OCI-LY7 (cell line): ENCODE measurements at regions not wholly inside any gene's neighbourhood (a gene's known extent, or its start where the extent isn't known, plus 50 kb on each side); places are given as distances from the start of the nearest gene placed in this dataset.

Experiments used
- BruUV-seq: library from RNA; stranded (reverse); fragments of 400-500 nt; replicated peaks from 2 replicates; lab custom pipeline; 2021; lab: Mats Ljungman, UMichigan
- CTCF ChIA-PET: fragments of 300-600 bp; sonication (Branson Sonifier 250); formaldehyde crosslinking; loops from one replicate; lab custom pipeline; 2022; ENCODE audit warnings: antibody characterized with exemption; ENCODE audit not compliant: unreplicated experiment; lab: Charles Lee
- POLR2A ChIA-PET: fragments of 300-600 bp; sonication (Branson Sonifier 250); formaldehyde crosslinking; loops from one replicate; lab custom pipeline; 2022; ENCODE audit warnings: antibody characterized with exemption; lab: Charles Lee
- DNase-seq: peaks from one replicate; pipeline ENCODE4 v3.0.0-alpha.2; 2015; ENCODE audit warnings: low spot score
- H2AFZ ChIP-seq: fragments of 200-600 bp; sonication (generic), shearing (Covaris generic); 2 replicates; pipeline ENCODE4 v1.6.1; 2014; ENCODE audit warnings: mild to moderate bottlenecking, antibody characterized with exemption, low read length, moderate library complexity
- H3K27ac ChIP-seq: fragments of 200-600 bp; sonication (generic); 2 replicates; pipeline ENCODE4 v1.5.1; 2014; ENCODE audit warnings: mixed run types, low read depth, mild to moderate bottlenecking, moderate library complexity, low read length, inconsistent platforms; ENCODE audit not compliant: poor library complexity, severe bottlenecking
- H3K36me3 ChIP-seq: fragments of 200-600 bp; sonication (generic); 2 replicates; pipeline ENCODE4 v1.6.1; 2014; ENCODE audit warnings: mild to moderate bottlenecking, antibody characterized with exemption, low read length, moderate library complexity, mixed read lengths; ENCODE audit not compliant: insufficient read depth
- H3K4me1 ChIP-seq: fragments of 200-600 bp; sonication (generic); 2 replicates; pipeline ENCODE4 v1.5.1; 2014; ENCODE audit warnings: mild to moderate bottlenecking, low read length; ENCODE audit not compliant: insufficient read depth, poor library complexity, severe bottlenecking
- H3K4me2 ChIP-seq: fragments of 200-600 bp; sonication (generic); 2 replicates; pipeline ENCODE4 v1.6.1; 2014; ENCODE audit warnings: mild to moderate bottlenecking, low read length
- H3K4me3 ChIP-seq: fragments of 200-600 bp; sonication (generic); 2 replicates; pipeline ENCODE4 v1.5.1; 2014; ENCODE audit warnings: mild to moderate bottlenecking, low read depth, low read length; ENCODE audit not compliant: poor library complexity, severe bottlenecking
- H3K79me2 ChIP-seq: fragments of 200-600 bp; sonication (generic); 2 replicates; pipeline ENCODE4 v1.6.1; 2016; ENCODE audit warnings: low read depth, mild to moderate bottlenecking, low read length, moderate library complexity, mixed read lengths; ENCODE audit not compliant: insufficient read depth
- H3K9me2 ChIP-seq: fragments of 200-600 bp; sonication (generic); 2 replicates; pipeline ENCODE4 v1.6.1; 2016; ENCODE audit warnings: mild to moderate bottlenecking, low read length, mixed read lengths; ENCODE audit not compliant: insufficient read depth
- H3K9me3 ChIP-seq: fragments of 200-600 bp; sonication (generic); 2 replicates; pipeline ENCODE4 v1.6.1; 2014; ENCODE audit warnings: mild to moderate bottlenecking, mixed run types, low read length, mixed read lengths
- H4K20me1 ChIP-seq: fragments of 200-600 bp; sonication (generic); 2 replicates; pipeline ENCODE4 v1.6.1; 2014; ENCODE audit warnings: mild to moderate bottlenecking, antibody characterized with exemption, low read length, moderate library complexity, mixed read lengths; ENCODE audit not compliant: insufficient read depth
- CTCF ChIP-seq: fragments of 200-600 bp; sonication (generic); conservative IDR thresholded peaks from 2 replicates; pipeline ENCODE4 v1.5.1; 2014; ENCODE audit warnings: mild to moderate bottlenecking, antibody characterized with exemption, low read length, moderate library complexity, mixed read lengths
- EZH2phosphoT487 ChIP-seq: fragments of 200-600 bp; sonication (generic); IDR thresholded peaks from 2 replicates; pipeline ENCODE4 v1.6.1; 2018; ENCODE audit warnings: low read depth, borderline replicate concordance, mild to moderate bottlenecking, mixed run types, antibody characterized with exemption, low read length, moderate library complexity, mixed read lengths
- intact Hi-C: fragments of 100-400 bp; cut with micrococcal nuclease; formaldehyde crosslinking; loops from one replicate; pipeline ENCODE4 v1.10.0; 2022; ENCODE audit not compliant: unreplicated experiment

GRCh38 chr2:4188561-4188960 lies 485.2 kb downstream of the DCDC2C start:
- no TSS peak for BruUV-seq
- H3K36me3 ChIP-seq = no peaks in the 10 kb centered on the region
- intact Hi-C loops = no loop called here

GRCh38 chr2:4190548-4190947 lies 487.2 kb downstream of the DCDC2C start:
- Histone ChIP-seq H3K79me2 (no peaks in the 10 kb centered on the region), H3K4me1 (no peaks in the 10 kb centered on the region), H3K36me3 (no peaks in the 10 kb centered on the region), H3K9me2 (no peaks in the 10 kb centered on the region), H3K27ac (no peak overlapping the region), H3K4me3 (no peak overlapping the region), H2AFZ (no peak overlapping the region), H3K9me3 (no peaks in the 10 kb centered on the region), H4K20me1 (no peaks in the 10 kb centered on the region), H3K4me2 (no peak overlapping the region)
- intact Hi-C loops = loop anchor here (5.0 kb wide), 1 partner anchor 1047 kb away; no protein-coding TSS in a partner anchor
- ChIA-PET POLR2A (interaction anchor here (0.6 kb wide), 1 partner anchor 1026 kb away, joined by 3 read pairs; no protein-coding TSS in a partner anchor), CTCF (no interaction called here)
- DNase-seq = no peak
- TF ChIP-seq EZH2phosphoT487 (no peak), CTCF (no peak)
- no TSS peak for BruUV-seq

More at GRCh38 chr2:4188561-4188960, 485.2 kb downstream of the DCDC2C start:
- Histone ChIP-seq H3K4me1 (no peaks in the 10 kb centered on the region), H3K9me3 (no peaks in the 10 kb centered on the region), H4K20me1 (no peaks in the 10 kb centered on the region), H3K27ac (no peak overlapping the region), H3K4me3 (no peak overlapping the region), H3K9me2 (no peaks in the 10 kb centered on the region), H3K4me2 (no peak overlapping the region), H3K79me2 (no peaks in the 10 kb centered on the region), H2AFZ (no peak overlapping the region)
- ChIA-PET POLR2A (no interaction called here), CTCF (no interaction called here)
- TF ChIP-seq EZH2phosphoT487 (no peak), CTCF (no peak)
- DNase-seq = no peak

- CTCF ChIA-PET = no interaction called here
- Histone ChIP-seq H3K9me3 (no peaks in the 10 kb centered on the region), H3K79me2 (no peaks in the 10 kb centered on the region), H3K9me2 (no peaks in the 10 kb centered on the region), H3K4me3 (no peak overlapping the region), H4K20me1 (no peaks in the 10 kb centered on the region), H3K4me1 (no peaks in the 10 kb centered on the region), H3K27ac (no peak overlapping the region), H2AFZ (no peak overlapping the region), H3K4me2 (no peak overlapping the region), H3K36me3 (no peaks in the 10 kb centered on the region)
- intact Hi-C loops = loop anchor here (5.0 kb wide), 1 partner anchor 1045 kb away; no protein-coding TSS in a partner anchor
- POLR2A ChIA-PET = no interaction called here
- no peak for DNase-seq
- BruUV-seq = no TSS peak
- TF ChIP-seq EZH2phosphoT487 (no peak), CTCF (no peak)
Measured at GRCh38 chr2:4192119-4192518, 488.7 kb downstream of the DCDC2C start.
